GM23338 (cell line): ENCODE measurements at regions not wholly inside any gene's neighbourhood (a gene's known extent, or its start where the extent isn't known, plus 50 kb on each side); places are given as distances from the start of the nearest gene placed in this dataset.

Experiments used
- CREB1 ChIP-seq: fragments of 250-450 bp; sonication (Bioruptor Pico); IDR thresholded peaks from 2 replicates; pipeline ENCODE4 v1.5.0; 2020; ENCODE audit warnings: low read depth, mild to moderate bottlenecking, moderate library complexity
- EZH2 ChIP-seq: fragments of 200-600 bp; sonication (generic); IDR thresholded peaks from one replicate; pipeline ENCODE4 v1.8.0; 2017; ENCODE audit warnings: antibody characterized with exemption, mild to moderate bottlenecking, low read depth; ENCODE audit not compliant: unreplicated experiment
- EZH2phosphoT487 ChIP-seq: fragments of 200-600 bp; sonication (generic); IDR thresholded peaks from one replicate; pipeline ENCODE4 v1.8.1; 2018; ENCODE audit warnings: antibody characterized with exemption; ENCODE audit not compliant: unreplicated experiment
- JUNB ChIP-seq: IDR thresholded peaks from one replicate; pipeline ENCODE4 v1.6.1; 2016; ENCODE audit warnings: antibody characterized with exemption; ENCODE audit not compliant: unreplicated experiment
- NANOG ChIP-seq: IDR thresholded peaks from 2 replicates; pipeline ENCODE4 v1.6.1; 2016; ENCODE audit warnings: antibody characterized with exemption, borderline replicate concordance
- POLR2AphosphoS5 ChIP-seq: IDR thresholded peaks from 2 replicates; pipeline ENCODE4 v1.6.1; 2016; ENCODE audit warnings: antibody characterized with exemption, low read depth
- STAT1 ChIP-seq: IDR thresholded peaks from one replicate; pipeline ENCODE4 v1.6.1; 2016; ENCODE audit warnings: antibody characterized with exemption; ENCODE audit not compliant: unreplicated experiment
- ZNF114 ChIP-seq: fragments of 250-450 bp; sonication (Bioruptor Pico); IDR thresholded peaks from 2 replicates; pipeline ENCODE4 v1.5.0; 2020; ENCODE audit warnings: mild to moderate bottlenecking, moderate library complexity
- ZNF331 ChIP-seq: fragments of 250-450 bp; sonication (Bioruptor Pico); IDR thresholded peaks from 2 replicates; pipeline ENCODE4 v1.5.0; 2020; ENCODE audit warnings: low read depth, mild to moderate bottlenecking, moderate library complexity
- ZNF462 ChIP-seq: fragments of 250-450 bp; sonication (Bioruptor Pico); IDR thresholded peaks from 2 replicates; pipeline ENCODE4 v1.5.0; 2020; ENCODE audit warnings: mild to moderate bottlenecking, moderate library complexity
- TF ChIP-seq, protein P1 (sequence below), 2 experiments: fragments of 200-600 bp in 1 of 2; sonication (generic) in 1 of 2; conservative IDR thresholded peaks; 2 replicates each; pipeline versions ENCODE4 v1.5.1 to v1.6.1; 2016 to 2017; ENCODE audit warnings: antibody characterized with exemption in 2 of 2, low read depth in 2 of 2, mild to moderate bottlenecking in 2 of 2, moderate library complexity in 1 of 2
- TF ChIP-seq, protein P2 (sequence below): IDR thresholded peaks from one replicate; pipeline ENCODE4 v1.6.1; 2018; ENCODE audit warnings: antibody characterized with exemption; ENCODE audit not compliant: unreplicated experiment
- TF ChIP-seq, protein P3 (sequence below): IDR thresholded peaks from 2 replicates; pipeline ENCODE4 v1.6.1; 2016; ENCODE audit warnings: antibody characterized with exemption

DNA sequence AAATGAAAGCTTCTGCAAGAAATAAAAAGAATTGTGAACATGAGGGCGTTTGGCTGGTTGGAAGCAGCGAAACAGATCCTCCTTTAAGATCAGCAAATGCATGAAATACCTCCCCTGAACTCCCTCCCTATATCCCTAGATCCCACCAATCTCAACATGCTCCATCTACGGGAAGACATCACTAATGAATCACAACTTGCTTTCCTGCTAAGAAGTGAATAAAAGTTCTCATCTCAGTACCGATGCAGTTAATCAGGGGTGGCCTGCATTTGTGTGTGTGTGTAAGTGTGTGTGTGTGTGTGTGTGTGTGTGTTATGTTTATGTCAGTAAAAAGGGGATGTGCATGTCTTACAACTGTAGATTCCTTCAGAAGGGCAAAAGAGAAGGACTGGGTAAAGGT, 238.7 kb downstream of the LIG4 start:
- TF ChIP-seq POLR2AphosphoS5 (no peak), CREB1 (CRISPR knock-in tag) (no peak), EZH2phosphoT487 (no peak), EZH2 (no peak), JUNB (no peak), NANOG (no peak), ZNF331 (CRISPR knock-in tag) (no peak), STAT1 (no peak), ZNF114 (no peak), ZNF462 (CRISPR knock-in tag) (no peak)
- TF ChIP-seq, protein P1, sequence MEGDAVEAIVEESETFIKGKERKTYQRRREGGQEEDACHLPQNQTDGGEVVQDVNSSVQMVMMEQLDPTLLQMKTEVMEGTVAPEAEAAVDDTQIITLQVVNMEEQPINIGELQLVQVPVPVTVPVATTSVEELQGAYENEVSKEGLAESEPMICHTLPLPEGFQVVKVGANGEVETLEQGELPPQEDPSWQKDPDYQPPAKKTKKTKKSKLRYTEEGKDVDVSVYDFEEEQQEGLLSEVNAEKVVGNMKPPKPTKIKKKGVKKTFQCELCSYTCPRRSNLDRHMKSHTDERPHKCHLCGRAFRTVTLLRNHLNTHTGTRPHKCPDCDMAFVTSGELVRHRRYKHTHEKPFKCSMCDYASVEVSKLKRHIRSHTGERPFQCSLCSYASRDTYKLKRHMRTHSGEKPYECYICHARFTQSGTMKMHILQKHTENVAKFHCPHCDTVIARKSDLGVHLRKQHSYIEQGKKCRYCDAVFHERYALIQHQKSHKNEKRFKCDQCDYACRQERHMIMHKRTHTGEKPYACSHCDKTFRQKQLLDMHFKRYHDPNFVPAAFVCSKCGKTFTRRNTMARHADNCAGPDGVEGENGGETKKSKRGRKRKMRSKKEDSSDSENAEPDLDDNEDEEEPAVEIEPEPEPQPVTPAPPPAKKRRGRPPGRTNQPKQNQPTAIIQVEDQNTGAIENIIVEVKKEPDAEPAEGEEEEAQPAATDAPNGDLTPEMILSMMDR (conservative IDR thresholded peaks at IDR 0.05; ENCODE audit: low read depth in 2 of 2): no peak
- TF ChIP-seq, protein P2, sequence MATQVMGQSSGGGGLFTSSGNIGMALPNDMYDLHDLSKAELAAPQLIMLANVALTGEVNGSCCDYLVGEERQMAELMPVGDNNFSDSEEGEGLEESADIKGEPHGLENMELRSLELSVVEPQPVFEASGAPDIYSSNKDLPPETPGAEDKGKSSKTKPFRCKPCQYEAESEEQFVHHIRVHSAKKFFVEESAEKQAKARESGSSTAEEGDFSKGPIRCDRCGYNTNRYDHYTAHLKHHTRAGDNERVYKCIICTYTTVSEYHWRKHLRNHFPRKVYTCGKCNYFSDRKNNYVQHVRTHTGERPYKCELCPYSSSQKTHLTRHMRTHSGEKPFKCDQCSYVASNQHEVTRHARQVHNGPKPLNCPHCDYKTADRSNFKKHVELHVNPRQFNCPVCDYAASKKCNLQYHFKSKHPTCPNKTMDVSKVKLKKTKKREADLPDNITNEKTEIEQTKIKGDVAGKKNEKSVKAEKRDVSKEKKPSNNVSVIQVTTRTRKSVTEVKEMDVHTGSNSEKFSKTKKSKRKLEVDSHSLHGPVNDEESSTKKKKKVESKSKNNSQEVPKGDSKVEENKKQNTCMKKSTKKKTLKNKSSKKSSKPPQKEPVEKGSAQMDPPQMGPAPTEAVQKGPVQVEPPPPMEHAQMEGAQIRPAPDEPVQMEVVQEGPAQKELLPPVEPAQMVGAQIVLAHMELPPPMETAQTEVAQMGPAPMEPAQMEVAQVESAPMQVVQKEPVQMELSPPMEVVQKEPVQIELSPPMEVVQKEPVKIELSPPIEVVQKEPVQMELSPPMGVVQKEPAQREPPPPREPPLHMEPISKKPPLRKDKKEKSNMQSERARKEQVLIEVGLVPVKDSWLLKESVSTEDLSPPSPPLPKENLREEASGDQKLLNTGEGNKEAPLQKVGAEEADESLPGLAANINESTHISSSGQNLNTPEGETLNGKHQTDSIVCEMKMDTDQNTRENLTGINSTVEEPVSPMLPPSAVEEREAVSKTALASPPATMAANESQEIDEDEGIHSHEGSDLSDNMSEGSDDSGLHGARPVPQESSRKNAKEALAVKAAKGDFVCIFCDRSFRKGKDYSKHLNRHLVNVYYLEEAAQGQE: no peak
- TF ChIP-seq, protein P3, sequence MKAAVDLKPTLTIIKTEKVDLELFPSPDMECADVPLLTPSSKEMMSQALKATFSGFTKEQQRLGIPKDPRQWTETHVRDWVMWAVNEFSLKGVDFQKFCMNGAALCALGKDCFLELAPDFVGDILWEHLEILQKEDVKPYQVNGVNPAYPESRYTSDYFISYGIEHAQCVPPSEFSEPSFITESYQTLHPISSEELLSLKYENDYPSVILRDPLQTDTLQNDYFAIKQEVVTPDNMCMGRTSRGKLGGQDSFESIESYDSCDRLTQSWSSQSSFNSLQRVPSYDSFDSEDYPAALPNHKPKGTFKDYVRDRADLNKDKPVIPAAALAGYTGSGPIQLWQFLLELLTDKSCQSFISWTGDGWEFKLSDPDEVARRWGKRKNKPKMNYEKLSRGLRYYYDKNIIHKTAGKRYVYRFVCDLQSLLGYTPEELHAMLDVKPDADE: no peak
